ENCODE measurements at regions not wholly inside any gene's neighbourhood (a gene's known extent, or its start where the extent isn't known, plus 50 kb on each side); places are given as distances from the start of the nearest gene placed in this dataset.

GRCh38 chrX:2600564-2600963 lies 90.5 kb upstream of the CD99 start:
- Histone ChIP-seq H3K36me3 (peaks cover 3 to 33% (median 5%) of the 10 kb centered on the region in 4 donors), H3K9me3 (no peaks in the 10 kb centered on the region), H3K4me1 (no peaks in the 10 kb centered on the region), H3K27me3 (no peaks in the 10 kb centered on the region), H3K4me3 (no peak overlapping the region), H3K27ac (replicated peaks in 1 of 4) (no peak overlapping the region)
- WGBS, result 83% methylated on average over 6 of the region's 6 CpGs
- TF ChIP-seq POLR2A (IDR thresholded peaks at IDR 0.05; ENCODE audit: low read depth), result no peak
- no peak for TF ChIP-seq POLR2AphosphoS5 (IDR thresholded peaks at IDR 0.05)
- no peak for DNase-seq (ENCODE audit: extremely low spot score)
- intact Hi-C loops (cut with DNase I), result no loop called here

- DNase-seq (ENCODE audit: extremely low spot score), result no peak
- no peak overlapping the region for H3K4me3 ChIP-seq
- no peak for TF ChIP-seq EP300 (IDR thresholded peaks at IDR 0.05)
- TF ChIP-seq POLR2A (IDR thresholded peaks at IDR 0.05; ENCODE audit: low read depth), result no peak
- TF ChIP-seq, protein P1, sequence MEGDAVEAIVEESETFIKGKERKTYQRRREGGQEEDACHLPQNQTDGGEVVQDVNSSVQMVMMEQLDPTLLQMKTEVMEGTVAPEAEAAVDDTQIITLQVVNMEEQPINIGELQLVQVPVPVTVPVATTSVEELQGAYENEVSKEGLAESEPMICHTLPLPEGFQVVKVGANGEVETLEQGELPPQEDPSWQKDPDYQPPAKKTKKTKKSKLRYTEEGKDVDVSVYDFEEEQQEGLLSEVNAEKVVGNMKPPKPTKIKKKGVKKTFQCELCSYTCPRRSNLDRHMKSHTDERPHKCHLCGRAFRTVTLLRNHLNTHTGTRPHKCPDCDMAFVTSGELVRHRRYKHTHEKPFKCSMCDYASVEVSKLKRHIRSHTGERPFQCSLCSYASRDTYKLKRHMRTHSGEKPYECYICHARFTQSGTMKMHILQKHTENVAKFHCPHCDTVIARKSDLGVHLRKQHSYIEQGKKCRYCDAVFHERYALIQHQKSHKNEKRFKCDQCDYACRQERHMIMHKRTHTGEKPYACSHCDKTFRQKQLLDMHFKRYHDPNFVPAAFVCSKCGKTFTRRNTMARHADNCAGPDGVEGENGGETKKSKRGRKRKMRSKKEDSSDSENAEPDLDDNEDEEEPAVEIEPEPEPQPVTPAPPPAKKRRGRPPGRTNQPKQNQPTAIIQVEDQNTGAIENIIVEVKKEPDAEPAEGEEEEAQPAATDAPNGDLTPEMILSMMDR (IDR thresholded peaks at IDR 0.05), result no peak
- no peak for TF ChIP-seq POLR2AphosphoS5 (IDR thresholded peaks at IDR 0.05)
- no peaks in the 10 kb centered on the region for H3K9me3 ChIP-seq
- H3K36me3 ChIP-seq, result peaks cover 0 to 18% (median 5%) of the 10 kb centered on the region in 4 donors
- peaks cover 0 to 9% (median 4%) of the 10 kb centered on the region in 4 donors for H3K4me1 ChIP-seq
- H3K27me3 ChIP-seq, result no peaks in the 10 kb centered on the region
- 81% methylated on average over 9 of the region's 9 CpGs for WGBS
- intact Hi-C loops (cut with DNase I), result loop anchor here (10.0 kb wide), 1 partner anchor 272 kb away; no protein-coding TSS in a partner anchor
- H3K27ac ChIP-seq (replicated peaks in 1 of 4), result no peak overlapping the region
Observed at GRCh38 chrX:2596555-2597255, 94.4 kb upstream of the CD99 start.

DNA sequence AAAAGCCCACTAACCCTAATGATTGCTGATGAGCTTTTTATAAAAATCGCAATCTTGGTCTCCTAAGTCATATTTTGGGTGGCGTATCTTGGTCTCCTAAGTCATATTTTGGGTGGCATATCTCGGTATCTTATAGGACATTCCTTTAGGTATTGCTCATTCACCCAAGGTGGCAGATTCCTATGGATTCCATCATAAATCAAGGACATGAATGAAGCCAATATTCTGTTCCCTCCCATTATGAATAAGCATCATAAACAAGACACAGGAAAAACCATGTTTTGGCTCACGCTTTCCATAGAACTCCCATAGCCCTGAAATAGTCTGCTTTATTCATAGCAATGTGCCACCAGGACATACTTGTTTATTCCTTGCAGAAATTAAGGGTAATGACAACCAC lies 95.0 kb upstream of the CD99 start:
- no peak for DNase-seq (ENCODE audit: extremely low spot score)
- Histone ChIP-seq H3K4me3 (no peak overlapping the region), H3K9me3 (no peaks in the 10 kb centered on the region), H3K27me3 (no peaks in the 10 kb centered on the region), H3K27ac (replicated peaks in 1 of 4) (no peak overlapping the region), H3K4me1 (peaks cover 0 to 9% (median 4%) of the 10 kb centered on the region in 4 donors), H3K36me3 (peaks cover 0 to 12% (median 2%) of the 10 kb centered on the region in 4 donors)
- WGBS, result 82% methylated on average over 4 of the region's 4 CpGs
- intact Hi-C loops (cut with DNase I), result loop anchor here (10.0 kb wide), 1 partner anchor 271 kb away; no protein-coding TSS in a partner anchor
- TF ChIP-seq POLR2A (IDR thresholded peaks at IDR 0.05; ENCODE audit: low read depth) (no peak), POLR2AphosphoS5 (IDR thresholded peaks at IDR 0.05) (no peak)

DNA sequence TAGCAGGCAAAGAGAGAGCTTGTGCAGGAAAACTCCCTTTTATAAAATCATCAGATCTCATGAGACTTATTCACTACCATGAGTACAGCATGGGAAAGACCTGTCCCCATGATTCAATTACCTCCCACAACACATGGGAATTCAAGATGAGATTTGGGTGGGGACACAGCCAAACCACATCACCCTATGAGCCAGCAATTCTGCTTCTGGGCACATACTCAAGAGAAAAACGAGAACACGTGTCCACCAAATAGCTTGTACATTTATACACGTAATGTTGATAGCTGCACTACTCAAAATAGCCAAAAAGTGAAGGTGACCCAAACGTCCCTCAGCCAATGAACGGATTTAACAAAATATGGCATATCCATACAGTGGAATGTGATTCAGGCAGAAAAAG lies 94.5 kb upstream of the DHRSX start:
- no peaks in the 10 kb centered on the region for H3K27me3 ChIP-seq
- peaks cover 0 to 4% (median 2%) of the 10 kb centered on the region in 4 donors for H3K36me3 ChIP-seq
- H3K4me1 ChIP-seq, result peaks cover 0 to 9% (median 4%) of the 10 kb centered on the region in 4 donors
- H3K4me3 ChIP-seq, result no peak overlapping the region
- no peak for DNase-seq (ENCODE audit: extremely low spot score)
- no peak overlapping the region for H3K27ac ChIP-seq (replicated peaks in 1 of 4)
- intact Hi-C loops (cut with DNase I), result loop anchor here (10.0 kb wide), 1 partner anchor 270 kb away; no protein-coding TSS in a partner anchor
- 70% methylated on average over 5 of the region's 5 CpGs for WGBS
- TF ChIP-seq, protein P1 (IDR thresholded peaks at IDR 0.05), result no peak
- TF ChIP-seq EP300 (IDR thresholded peaks at IDR 0.05) (no peak), POLR2AphosphoS5 (IDR thresholded peaks at IDR 0.05) (no peak), POLR2A (IDR thresholded peaks at IDR 0.05; ENCODE audit: low read depth) (no peak)
- no peaks in the 10 kb centered on the region for H3K9me3 ChIP-seq

- H3K27ac ChIP-seq (replicated peaks in 1 of 4), result no peak overlapping the region
- H3K27me3 ChIP-seq, result no peaks in the 10 kb centered on the region
- intact Hi-C loops (cut with DNase I), result loop anchor here (5.0 to 10.0 kb wide), 3 partner anchors 270 to 1142 kb away; partner anchors contain the start of gene ASMTL
- no peaks in the 10 kb centered on the region for H3K9me3 ChIP-seq
- peaks cover 0 to 4% (median 2%) of the 10 kb centered on the region in 4 donors for H3K36me3 ChIP-seq
- 85% methylated on average over 3 of the region's 3 CpGs for WGBS
- no peak overlapping the region for H3K4me3 ChIP-seq
- DNase-seq (ENCODE audit: extremely low spot score), result no peak
- TF ChIP-seq POLR2AphosphoS5 (IDR thresholded peaks at IDR 0.05), result no peak
- no peak for TF ChIP-seq EP300 (IDR thresholded peaks at IDR 0.05)
- TF ChIP-seq, protein P1 (IDR thresholded peaks at IDR 0.05), result no peak
- no peak for TF ChIP-seq POLR2A (IDR thresholded peaks at IDR 0.05; ENCODE audit: low read depth)
- H3K4me1 ChIP-seq, result peaks cover 0 to 9% (median 4%) of the 10 kb centered on the region in 4 donors
Observed at GRCh38 chrX:2594491-2594890, 93.7 kb upstream of the DHRSX start.

Data from esophagus muscularis mucosa (tissue), 4 donors.